NCI-H748 (cell line): ENCODE measurements at regions not wholly inside any gene's neighbourhood (a gene's known extent, or its start where the extent isn't known, plus 50 kb on each side); places are given as distances from the start of the nearest gene placed in this dataset.
A peak's percentile ranks its signal among the peaks of the same experiment; 100 is the strongest.
"Not testable (repeated sequence)": the region's sequence is repeated elsewhere in the genome, so short reads cannot be mapped to it uniquely, and the experiment has no call there.

Experiments used
- DNase-seq: peaks from one replicate; lab custom pipeline; 2025; ENCODE audit not compliant: unreplicated experiment; lab: John Stamatoyannopoulos, UW

GRCh38 chr20:47899313-47899712, 114.0 kb upstream of the SULF2 start:
- DNase-seq: not testable (repeated sequence)

GRCh38 chr20:47897461-47897860, 112.2 kb upstream of the SULF2 start:
- no peak for DNase-seq

- DNase-seq: not testable (repeated sequence)
Observed at GRCh38 chr20:47892681-47893080, 107.4 kb upstream of the SULF2 start.

- DNase-seq: not testable (repeated sequence)
Observed at GRCh38 chr20:47890708-47891107, 105.4 kb upstream of the SULF2 start.

- DNase-seq: not testable (repeated sequence)
Observed at GRCh38 chr20:47889751-47890150, 104.5 kb upstream of the SULF2 start.

- no peak for DNase-seq
Observed at GRCh38 chr20:47888351-47888750, 103.1 kb upstream of the SULF2 start.

GRCh38 chr20:47887477-47888080, 102.3 kb upstream of the SULF2 start:
- DNase-seq: no peak

- DNase-seq: no peak
Observed at GRCh38 chr20:47887064-47887463, 101.8 kb upstream of the SULF2 start.

- DNase-seq: peak; percentile 60
Observed at GRCh38 chr20:47886454-47887041, 101.3 kb upstream of the SULF2 start.

GRCh38 chr20:47885909-47886453, 100.7 kb upstream of the SULF2 start:
- no peak for DNase-seq

GRCh38 chr20:47883940-47884339, 98.7 kb upstream of the SULF2 start:
- not testable (repeated sequence) for DNase-seq

- DNase-seq: no peak
Observed at GRCh38 chr20:47883186-47883585, 97.9 kb upstream of the SULF2 start.

- no peak for DNase-seq
Observed at GRCh38 chr20:47879771-47880170, 94.5 kb upstream of the SULF2 start.

GRCh38 chr20:47878601-47879027, 93.3 kb upstream of the SULF2 start:
- no peak for DNase-seq

- DNase-seq: peak; percentile 79
Observed at GRCh38 chr20:47876311-47877088, 91.2 kb upstream of the SULF2 start.

GRCh38 chr20:47875297-47876025, 90.2 kb upstream of the SULF2 start:
- DNase-seq: no peak

- DNase-seq: no peak
Observed at GRCh38 chr20:47872341-47872740, 87.1 kb upstream of the SULF2 start.

- no peak for DNase-seq
Observed at GRCh38 chr20:47870475-47870874, 85.2 kb upstream of the SULF2 start.

GRCh38 chr20:47868744-47869143, 83.5 kb upstream of the SULF2 start:
- no peak for DNase-seq

GRCh38 chr20:47868236-47868635, 83.0 kb upstream of the SULF2 start:
- no peak for DNase-seq

- no peak for DNase-seq
Observed at GRCh38 chr20:47867831-47868230, 82.5 kb upstream of the SULF2 start.
